ENCODE measurements at regions not wholly inside any gene's neighbourhood (a gene's known extent, or its start where the extent isn't known, plus 50 kb on each side); places are given as distances from the start of the nearest gene placed in this dataset.

DNA sequence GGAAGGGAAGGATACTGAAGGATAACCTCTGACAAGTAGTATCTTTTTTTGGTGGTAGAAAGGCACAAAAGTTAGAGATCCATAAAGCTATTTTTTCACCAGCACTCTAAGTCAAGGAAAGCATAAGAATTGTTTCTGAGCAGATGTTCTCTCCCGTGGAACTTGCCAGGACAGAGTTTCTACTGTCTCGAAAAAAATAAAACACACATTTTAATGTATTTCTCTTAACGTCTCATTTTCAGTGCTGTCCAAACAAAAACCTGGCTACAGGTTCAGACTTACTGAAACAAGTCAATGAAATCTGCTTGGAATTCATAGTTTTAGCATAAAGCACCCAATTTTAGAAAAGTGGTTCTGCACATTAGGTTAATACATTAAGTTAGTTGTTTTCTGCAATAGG is 338.3 kb downstream of the LTN1 start:
- DNase-seq (ENCODE audit: low spot score) = no peak

DNA sequence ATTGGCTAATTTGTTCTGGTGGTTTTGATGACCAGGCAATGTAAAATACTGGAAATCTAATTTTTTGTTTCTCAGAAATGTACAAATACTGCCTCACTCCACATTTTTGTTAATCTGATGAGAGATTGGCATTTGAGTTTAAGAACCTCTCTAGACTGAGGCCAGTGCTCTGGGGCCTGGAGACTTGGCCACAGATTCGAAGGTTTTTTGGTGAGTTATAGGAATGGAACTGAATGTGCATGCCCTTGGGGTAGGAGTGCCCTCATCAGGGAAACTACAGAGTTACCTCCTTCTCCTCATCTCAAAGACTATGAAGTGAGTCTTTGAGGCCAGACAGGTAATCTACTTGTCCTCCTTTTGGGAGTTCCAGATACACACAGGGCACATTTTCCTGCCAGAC is 347.9 kb downstream of the LTN1 start:
- no peak for DNase-seq (ENCODE audit: low spot score)

DNA sequence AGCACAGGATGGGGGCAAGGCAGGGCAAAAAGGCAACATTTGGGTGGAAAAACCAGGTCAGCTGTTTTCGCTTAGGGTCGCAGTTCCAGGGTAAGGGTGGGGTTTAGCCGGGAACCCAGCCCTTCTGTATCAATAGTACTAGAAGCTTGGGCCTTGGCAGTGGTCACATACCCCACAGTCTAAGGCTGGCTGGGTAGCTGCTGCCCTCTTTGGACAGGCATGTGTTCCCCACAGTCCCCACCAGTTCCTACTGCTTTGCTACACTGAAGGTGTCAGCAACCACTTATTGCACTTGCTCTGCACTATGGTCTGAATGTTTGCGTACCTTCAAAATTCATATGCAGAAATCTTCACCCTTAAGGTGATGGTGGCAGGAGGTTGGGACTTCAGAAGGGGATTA is 349.8 kb downstream of the LTN1 start:
- no peak for DNase-seq (ENCODE audit: low spot score)

GRCh38 chr21:28641731-28642130 is 350.9 kb downstream of the LTN1 start:
- no peak for DNase-seq (ENCODE audit: low spot score)

DNA sequence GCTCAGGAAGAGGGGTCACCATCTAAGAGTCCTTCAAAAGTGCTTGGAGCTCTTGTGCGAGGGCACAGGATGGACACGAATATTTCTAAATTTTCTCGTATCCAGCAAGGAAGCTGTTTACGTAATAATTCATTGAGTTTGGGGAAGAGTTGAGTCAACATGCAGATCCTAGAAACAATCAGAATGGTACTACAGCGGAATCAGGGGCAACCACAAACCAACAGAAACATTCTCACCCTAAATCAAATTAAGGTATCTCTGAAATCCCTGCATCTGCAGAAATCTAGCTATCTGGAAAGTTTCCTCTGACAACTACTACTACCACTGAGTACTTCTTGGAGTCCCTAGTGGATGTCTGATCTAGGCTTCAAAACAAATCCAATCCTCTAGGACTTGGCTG is 352.4 kb downstream of the LTN1 start:
- DNase-seq (ENCODE audit: low spot score) = no peak

DNA sequence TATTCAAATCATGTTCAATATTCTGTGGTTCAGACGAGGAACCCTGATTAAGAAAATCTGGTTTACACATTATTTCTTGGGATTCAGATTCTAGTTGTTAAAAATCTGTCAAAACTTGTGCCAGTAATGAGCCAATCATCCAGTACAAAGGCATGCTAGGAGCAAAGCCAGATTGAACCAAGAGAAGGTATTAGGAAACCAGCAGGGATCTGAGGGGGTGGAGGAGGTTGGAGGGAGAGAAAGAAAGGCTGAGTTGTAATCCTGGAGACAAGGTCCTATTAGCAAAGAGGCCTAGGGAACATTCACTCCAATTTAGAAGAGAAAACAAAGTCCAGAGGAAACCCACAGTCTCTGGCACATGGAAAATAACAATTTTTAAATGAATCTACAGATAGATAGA is 352.9 kb downstream of the LTN1 start:
- peak; percentile 56 for DNase-seq (ENCODE audit: low spot score)

- DNase-seq (ENCODE audit: low spot score) = peak; percentile 71
Observed at GRCh38 chr21:28636752-28637691, 355.7 kb downstream of the LTN1 start.

- no peak for DNase-seq (ENCODE audit: low spot score)
Observed at GRCh38 chr21:28635541-28635940, 357.1 kb downstream of the LTN1 start.

- peak; percentile 38 for DNase-seq (ENCODE audit: low spot score)
Observed at GRCh38 chr21:28633839-28634555, 358.7 kb downstream of the LTN1 start.

DNA sequence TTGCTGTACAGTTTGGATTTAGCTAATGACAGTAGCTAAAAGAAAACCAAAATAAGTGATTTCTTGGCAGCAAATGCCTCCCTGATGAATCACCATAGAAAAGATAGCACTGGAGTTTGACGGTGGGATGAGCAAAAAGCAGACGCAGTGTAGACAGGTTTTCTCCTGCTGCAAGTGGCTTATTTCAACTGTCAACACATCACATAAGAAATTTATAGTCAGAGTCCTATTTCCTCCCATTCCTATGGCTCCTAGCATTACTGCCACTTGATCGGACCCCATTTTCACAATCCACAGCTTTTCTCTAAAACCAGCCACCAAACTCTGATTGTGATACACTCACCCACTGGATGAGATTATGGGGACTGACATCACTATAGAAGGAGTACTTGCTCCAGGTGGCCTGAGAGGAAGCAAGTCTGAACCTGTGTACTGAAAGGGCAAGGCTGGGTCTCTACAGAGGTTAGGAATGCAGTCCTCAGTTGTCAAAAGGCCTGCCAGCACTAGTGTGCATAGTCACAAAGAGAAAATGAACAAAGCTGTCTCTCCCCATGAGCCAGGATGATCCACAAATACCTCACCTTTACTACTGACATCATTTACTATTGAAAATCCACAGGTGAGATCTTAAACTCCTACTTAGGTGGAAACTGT is 359.8 kb downstream of the LTN1 start:
- peak; percentile 61 for DNase-seq (ENCODE audit: low spot score)

GRCh38 chr21:28627691-28628090 is 365.0 kb downstream of the LTN1 start:
- no peak for DNase-seq (ENCODE audit: low spot score)

DNA sequence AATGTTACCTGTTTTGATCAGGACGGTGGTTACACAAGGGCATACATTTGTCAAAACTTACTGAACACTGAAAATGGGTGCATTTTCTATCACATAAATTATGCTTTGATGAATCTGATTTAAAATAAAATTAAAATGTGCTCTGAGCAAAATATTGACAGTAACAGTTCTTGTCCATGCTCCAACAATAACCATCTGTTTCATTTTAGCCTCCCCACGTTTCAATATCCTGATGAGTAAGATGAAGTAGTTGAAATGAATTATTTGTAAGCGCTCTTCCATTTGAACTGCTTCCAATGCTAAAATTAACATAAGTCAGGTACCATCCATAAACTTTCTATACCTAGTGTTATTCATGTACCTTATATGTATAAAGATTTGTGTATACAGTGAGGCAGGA is 365.4 kb downstream of the LTN1 start:
- peak; percentile 37 for DNase-seq (ENCODE audit: low spot score)

- DNase-seq (ENCODE audit: low spot score) = no peak
Observed at GRCh38 chr21:28624626-28625025, 368.1 kb downstream of the LTN1 start.

DNA sequence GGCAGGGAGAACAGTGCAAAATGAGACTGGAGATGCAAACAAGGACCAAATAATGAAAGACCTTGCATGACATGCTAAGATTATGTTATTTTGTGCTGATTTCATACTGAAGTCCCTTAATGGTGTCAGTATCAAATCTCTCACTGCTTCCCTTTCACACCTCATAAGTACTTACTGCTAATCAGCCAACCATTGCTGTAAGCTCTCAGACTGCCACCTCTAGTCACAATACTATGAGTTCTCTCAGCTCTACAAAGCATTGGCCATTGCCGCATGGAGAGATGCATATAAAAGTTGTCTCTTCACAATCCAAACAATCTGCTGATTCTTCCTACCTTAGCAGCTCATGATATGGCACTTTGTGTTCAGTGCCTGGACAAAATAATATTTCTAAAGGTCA is 375.4 kb downstream of the LTN1 start:
- DNase-seq (ENCODE audit: low spot score) = no peak

DNA sequence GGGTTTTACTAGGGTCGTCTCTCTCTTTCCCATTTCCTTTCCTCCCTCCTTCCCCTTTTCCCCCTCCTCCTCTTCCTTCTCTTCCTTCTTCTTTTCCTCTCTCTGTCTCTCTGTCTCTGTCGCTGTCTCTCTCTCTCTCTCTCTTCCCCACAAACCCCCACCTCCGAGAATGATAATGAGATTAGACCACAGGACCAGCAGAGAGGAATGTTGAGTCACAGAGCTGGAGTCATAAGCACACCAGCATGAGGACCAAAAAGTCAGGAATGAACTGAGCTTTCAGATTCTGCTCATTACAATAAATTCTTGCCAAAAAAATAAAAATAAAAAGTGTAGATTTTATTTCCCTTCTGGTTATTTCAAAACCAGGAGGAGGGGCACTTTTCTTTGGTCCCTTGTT is 377.4 kb downstream of the LTN1 start:
- peak; percentile 80 for DNase-seq (ENCODE audit: low spot score)

- DNase-seq (ENCODE audit: low spot score) = no peak
Observed at GRCh38 chr21:28614791-28615190, 377.9 kb downstream of the LTN1 start.

DNA sequence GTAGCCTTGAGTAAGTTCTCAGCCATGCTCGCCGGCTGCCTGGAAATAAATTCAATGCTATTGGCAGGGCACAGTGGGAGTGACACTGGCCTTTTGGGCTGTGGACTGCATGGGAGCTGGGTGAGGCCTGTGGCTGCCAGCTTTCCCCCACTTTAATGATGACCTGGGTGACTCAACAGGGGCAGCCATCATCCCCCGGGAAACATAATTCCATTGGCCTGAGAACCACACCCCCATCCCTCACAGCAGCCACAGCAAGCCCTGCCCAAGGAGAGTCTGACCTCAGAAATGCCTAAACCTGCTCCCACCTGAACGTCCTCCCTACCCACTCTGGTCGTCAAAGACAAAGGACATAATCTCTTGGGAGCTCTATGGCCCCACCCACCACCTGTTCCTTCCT is 384.0 kb downstream of the LTN1 start:
- no peak for DNase-seq (ENCODE audit: low spot score)

- no peak for DNase-seq (ENCODE audit: low spot score)
Observed at GRCh38 chr21:28607545-28607944, 385.1 kb downstream of the LTN1 start.

DNA sequence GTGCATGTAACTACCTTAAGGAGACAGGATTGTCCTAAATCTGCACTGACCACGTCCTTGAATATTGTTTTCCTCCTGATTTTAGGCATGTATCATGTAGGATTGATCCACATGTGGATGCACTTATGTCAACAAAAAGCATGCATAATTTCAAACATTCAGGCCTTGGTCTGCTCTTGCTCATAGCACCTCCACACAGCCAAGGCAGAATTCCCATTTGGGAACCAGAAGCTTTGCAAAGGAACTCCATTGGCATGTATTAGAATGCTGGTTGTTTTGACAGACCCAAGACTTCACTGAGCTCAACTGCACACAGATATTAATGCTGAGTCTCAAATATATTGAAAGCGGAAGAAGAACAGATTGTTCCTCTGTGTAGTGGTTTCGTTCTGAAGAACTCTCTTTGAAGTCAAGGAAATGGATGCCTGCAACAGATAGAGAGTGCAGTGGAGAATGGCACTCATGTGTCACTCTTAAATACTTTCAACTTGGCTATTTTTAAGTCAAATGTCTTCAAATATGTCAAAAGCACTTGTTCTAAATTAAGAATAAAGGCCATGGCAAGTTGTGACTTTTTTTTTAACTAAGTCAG is 387.6 kb downstream of the LTN1 start:
- no peak for DNase-seq (ENCODE audit: low spot score)

DNA sequence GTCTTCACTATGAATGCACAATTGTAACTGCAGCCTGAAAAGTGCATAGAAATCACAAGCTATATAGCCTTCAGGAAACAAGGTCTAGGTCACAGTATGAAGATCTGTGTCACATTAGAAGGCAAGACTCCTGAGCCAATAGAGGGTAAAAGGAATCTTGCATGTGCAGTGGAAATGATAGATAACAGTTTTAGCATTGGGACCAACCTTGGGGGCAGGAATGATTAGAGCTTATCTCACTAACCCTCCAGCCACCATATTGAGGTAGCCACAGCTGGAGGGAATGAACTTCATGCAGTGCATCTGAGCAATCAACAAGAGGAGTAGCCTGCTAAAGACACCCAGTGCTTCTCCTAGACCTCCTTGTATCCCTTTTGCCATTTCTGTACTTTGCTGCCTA is 390.1 kb downstream of the LTN1 start:
- no peak for DNase-seq (ENCODE audit: low spot score)

DNA sequence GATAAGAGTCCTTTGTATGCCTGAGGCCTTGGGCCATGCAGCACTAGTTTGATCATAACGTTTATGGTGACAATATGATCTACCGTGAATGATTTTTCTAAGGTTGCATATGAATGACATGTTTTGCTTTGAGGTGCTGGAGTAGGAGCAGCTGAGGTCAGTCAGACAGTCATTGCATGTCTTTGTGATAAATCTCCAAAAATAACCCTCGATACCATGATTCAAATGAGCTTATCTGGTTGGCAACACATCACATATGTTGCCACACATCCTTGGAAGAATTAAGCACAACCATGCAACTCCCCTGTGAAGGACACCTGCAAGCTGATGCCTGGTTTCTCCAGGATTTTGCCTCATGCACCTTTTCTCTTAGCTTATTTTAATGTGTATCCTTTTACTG is 394.5 kb downstream of the LTN1 start:
- DNase-seq (ENCODE audit: low spot score) = no peak

DNA sequence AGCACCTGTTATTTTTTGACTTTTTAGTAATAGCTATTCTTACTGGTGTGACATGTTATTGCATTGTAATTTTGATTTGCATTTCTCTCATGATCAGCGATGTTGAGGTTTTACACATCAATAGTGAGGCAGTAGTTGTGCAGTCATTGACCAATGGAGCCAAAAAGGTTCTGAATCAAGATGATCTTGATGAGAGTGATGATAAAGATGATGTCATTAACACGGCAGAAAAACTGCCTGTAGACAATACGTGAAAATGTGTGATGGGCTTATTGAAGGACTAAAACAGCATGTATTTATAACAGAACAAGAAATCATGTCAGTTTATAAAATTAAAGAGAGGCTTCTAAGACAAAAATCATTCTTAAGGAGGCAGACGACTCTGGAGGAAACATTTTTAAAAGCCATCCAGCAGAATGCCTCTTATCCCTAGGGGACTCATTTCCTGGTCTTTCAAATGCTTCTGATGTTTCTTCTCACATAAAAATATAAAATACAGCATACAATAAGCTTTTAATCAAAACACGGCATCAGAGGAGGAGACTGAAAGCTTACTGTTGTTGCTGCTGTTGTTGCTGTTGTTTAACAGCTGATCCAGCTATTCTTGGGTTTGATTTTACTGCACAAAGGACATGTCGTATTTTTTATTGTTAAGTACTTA is 400.3 kb downstream of the LTN1 start:
- DNase-seq (ENCODE audit: low spot score) = no peak
